Middle frontal gyrus (tissue), 1 donor: ENCODE measurements at regions not wholly inside any gene's neighbourhood (a gene's known extent, or its start where the extent isn't known, plus 50 kb on each side); places are given as distances from the start of the nearest gene placed in this dataset.

Experiments
- DNase-seq: peaks from one replicate; pipeline ENCODE4 v3.0.0-alpha.2; 2015; ENCODE audit warnings: low spot score; ENCODE audit errors: extremely low spot score

GRCh38 chr4:130576218-130576617, 1480.3 kb downstream of the C4orf33 start:
- no peak for DNase-seq

- DNase-seq: no peak
Measured at GRCh38 chr4:130591091-130591490, 1495.1 kb downstream of the C4orf33 start.

GRCh38 chr4:130600706-130601105, 1504.8 kb downstream of the C4orf33 start:
- no peak for DNase-seq

- DNase-seq: no peak
Measured at GRCh38 chr4:130603043-130603442, 1507.1 kb downstream of the C4orf33 start.

- DNase-seq: no peak
Measured at GRCh38 chr4:130608121-130608520, 1512.2 kb downstream of the C4orf33 start.

- no peak for DNase-seq
Measured at GRCh38 chr4:130628531-130628930, 1532.6 kb downstream of the C4orf33 start.

- no peak for DNase-seq
Measured at GRCh38 chr4:130632731-130633604, 1537.0 kb downstream of the C4orf33 start.

- no peak for DNase-seq
Measured at GRCh38 chr4:130636486-130636885, 1540.5 kb downstream of the C4orf33 start.

- DNase-seq: no peak
Measured at GRCh38 chr4:130640592-130640991, 1544.6 kb downstream of the C4orf33 start.

GRCh38 chr4:130646886-130647285, 1550.9 kb downstream of the C4orf33 start:
- no peak for DNase-seq

GRCh38 chr4:130648570-130648969, 1552.6 kb downstream of the C4orf33 start:
- DNase-seq: no peak

GRCh38 chr4:130653842-130654241, 1557.9 kb downstream of the C4orf33 start:
- no peak for DNase-seq

- DNase-seq: no peak
Measured at GRCh38 chr4:130659320-130659719, 1563.4 kb downstream of the C4orf33 start.

- no peak for DNase-seq
Measured at GRCh38 chr4:130668859-130669258, 1572.9 kb downstream of the C4orf33 start.

GRCh38 chr4:130675266-130675665, 1579.3 kb downstream of the C4orf33 start:
- DNase-seq: no peak

GRCh38 chr4:130689181-130689580, 1593.2 kb downstream of the C4orf33 start:
- DNase-seq: no peak

GRCh38 chr4:130698251-130698650, 1602.3 kb downstream of the C4orf33 start:
- no peak for DNase-seq

GRCh38 chr4:130699004-130699403, 1603.1 kb downstream of the C4orf33 start:
- no peak for DNase-seq

- no peak for DNase-seq
Measured at GRCh38 chr4:130703211-130703935, 1607.4 kb downstream of the C4orf33 start.

- DNase-seq: no peak
Measured at GRCh38 chr4:130705023-130705422, 1609.1 kb downstream of the C4orf33 start.

- DNase-seq: no peak
Measured at GRCh38 chr4:130712038-130712437, 1616.1 kb downstream of the C4orf33 start.

- no peak for DNase-seq
Measured at GRCh38 chr4:130714006-130714405, 1618.1 kb downstream of the C4orf33 start.

- no peak for DNase-seq
Measured at GRCh38 chr4:130722361-130722760, 1626.4 kb downstream of the C4orf33 start.
